Anterior cingulate cortex (tissue), 58 donors: ENCODE measurements at regions not wholly inside any gene's neighbourhood (a gene's known extent, or its start where the extent isn't known, plus 50 kb on each side); places are given as distances from the start of the nearest gene placed in this dataset.
"Not testable (repeated sequence)": the region's sequence is repeated elsewhere in the genome, so short reads cannot be mapped to it uniquely, and the experiment has no call there.

Source experiments
- DNase-seq, 58 donors: peaks; one replicate each; lab custom pipeline; 2025; lab: John Stamatoyannopoulos, UW

DNA sequence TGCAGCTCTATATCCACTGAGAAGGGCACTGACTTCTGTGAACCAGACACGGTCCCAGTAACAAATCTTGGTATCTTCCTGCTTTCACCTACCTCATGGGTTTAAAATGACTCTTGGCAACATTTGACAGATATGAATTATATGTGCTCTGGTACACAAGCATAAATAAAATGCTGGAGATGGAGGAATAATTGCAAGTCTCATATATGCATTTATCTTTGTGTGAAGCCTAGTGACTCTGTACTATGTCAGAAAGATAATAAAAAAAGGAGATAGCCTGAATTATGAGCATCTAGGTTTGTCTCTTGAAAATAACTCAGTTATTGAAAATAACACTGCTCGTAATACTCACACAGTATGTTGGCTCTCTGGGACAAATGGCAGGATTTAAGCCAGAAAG lies 167.1 kb upstream of the CRBN start:
- DNase-seq = no peak

DNA sequence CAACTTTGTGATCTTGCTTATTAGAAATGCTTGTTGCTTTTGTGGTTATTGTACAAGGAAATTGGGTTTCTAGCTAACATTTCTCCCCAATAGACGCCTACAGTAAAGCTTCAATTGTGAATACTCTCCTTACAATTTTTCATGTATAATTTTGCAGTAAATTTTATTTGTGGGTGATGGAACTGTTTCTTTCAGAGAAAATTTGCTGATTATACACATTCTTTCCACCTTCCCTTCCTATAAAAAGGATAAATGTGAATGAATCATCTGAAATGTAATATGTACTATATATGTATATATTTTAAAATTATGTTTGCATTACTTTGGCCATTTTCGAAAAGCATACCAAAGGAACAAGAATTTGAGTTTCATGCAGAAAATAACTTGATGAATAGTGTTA lies 162.7 kb upstream of the CRBN start:
- DNase-seq = no peak

DNA sequence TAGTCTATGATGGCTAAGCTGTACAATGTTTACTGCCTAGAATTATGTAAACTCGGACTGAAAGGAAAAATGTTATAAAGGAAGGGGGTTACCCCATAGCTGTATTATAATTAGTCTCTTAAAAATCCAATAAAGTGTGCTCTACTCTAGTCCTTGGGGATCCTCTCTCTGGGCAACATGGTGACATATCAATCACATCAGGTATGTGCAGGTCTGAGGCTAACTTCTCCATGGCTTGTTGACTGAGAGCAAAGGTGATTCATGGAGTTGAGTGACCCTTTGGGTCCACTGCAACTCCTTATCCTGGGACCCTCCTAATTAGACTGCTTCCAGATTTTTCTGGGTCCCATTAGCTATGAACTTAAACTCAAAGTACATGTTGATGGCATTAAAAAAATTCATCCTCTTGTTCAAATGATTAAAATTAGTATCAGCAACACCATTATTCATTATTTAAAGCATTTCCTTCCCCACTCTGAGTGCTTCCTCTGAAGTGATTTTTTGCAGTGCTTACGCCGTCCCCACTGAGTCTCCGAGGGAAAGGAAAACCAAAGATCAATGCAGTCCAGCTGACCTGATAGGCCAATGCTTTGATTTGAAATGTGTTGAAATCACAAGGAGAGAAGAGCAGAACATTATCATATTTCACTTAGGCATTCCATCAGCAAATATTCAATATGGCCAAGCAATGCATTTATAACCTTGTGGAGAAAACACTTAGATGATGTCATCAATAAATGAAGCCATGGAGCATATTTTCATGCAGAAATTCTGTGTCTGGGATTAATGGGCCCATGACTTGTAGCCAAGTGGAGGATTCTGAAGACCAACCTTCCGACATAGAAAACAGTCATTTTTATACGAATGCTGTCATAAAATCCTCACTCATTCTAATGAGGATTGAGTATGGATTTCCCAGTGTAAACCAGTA lies 161.7 kb upstream of the CRBN start:
- DNase-seq = no peak

DNA sequence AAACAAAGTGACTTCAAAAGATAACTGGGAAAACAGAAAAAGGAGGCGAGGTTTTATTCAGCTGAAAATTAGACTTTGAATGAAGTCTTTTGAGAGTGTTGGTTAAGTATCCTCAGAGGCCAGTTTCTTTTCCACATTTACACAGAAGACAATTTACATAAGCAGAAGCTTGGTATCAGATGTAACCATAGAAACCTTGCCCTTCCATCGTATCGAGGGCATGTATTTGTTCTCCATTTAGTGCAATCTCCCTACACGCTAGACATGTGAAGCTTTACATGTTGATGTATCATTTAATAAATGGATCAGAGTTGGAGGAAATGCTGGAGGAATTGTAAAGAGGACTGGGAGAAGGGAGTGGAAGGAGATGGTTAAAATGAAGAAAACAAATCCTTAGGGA lies 161.0 kb upstream of the CRBN start:
- no peak for DNase-seq

DNA sequence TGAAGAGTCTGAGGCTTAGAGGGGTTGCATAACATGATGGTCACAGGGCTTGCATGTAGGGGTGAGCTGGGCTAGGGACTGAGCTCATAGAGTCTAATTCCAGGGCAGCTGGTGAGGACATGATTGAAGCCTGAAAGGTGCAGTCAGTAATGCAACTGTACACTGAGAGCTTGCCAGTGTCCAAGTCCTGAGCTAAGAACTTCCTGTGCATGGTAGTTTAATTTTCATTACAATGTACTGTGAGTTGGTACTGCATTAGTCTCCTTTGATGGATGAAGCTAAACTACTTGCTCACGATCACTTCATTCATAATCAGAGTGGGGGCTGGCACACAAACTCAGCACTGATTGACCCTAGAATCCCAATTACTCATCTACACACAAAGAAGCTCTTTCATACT lies 156.4 kb upstream of the CRBN start:
- no peak for DNase-seq

DNA sequence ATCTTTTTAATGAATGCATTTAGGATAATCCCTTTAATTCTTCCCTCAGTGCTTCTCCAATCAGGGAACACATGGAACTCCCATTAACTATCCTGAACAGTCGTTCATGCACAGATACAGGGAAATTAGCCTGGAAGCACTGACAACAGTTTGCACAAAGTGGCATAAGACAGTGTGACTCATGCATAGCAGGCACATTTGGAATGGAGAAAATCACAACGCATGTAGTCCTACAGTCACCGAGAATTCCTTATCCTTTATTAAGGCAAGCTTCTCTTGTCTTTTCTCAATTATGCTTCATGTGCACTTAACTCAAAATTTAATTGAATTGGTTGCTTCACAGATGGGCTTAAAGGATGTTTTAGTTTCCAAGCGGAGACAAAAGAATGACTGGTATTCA lies 155.0 kb upstream of the CRBN start:
- peak in 1 of 58 donors; percentile 3 for DNase-seq

DNA sequence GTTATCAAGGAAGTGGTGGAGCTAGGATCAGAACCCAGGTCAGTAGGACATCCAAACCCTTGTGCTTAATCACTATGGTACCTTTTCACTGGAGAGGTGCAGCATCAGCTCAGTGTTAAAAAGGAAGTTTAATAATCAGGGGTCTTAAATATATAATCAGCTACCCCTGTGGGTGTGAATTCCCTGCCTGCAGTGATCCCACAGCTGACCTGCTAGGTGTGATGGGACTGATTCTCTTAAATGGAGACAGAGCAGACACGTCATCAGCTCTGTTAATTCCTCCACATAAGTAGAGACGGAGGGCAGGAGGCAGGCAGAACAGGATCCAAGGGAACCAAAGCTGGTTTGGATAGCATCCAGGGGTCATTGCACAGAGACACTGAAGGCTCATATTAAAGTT lies 154.1 kb upstream of the CRBN start:
- DNase-seq = no peak

DNA sequence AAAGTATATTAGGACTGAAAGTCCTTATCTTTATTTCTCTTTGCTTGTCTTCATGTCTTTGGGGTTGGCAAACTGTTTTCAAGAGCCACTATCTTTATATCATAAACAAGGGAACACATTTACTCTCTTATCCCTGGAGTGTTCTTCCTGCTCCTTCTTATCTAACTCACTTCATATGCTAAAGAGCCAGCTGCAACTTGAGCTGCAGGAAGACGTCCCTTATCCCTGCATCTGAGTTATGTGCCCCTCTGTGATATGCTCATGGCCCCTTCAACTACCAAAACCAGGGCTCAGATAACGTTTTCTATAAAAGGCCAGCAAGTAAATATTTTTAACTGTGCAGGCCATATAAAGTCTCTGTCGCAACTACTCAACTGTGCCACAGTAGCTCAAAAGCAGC lies 137.0 kb upstream of the CRBN start:
- no peak for DNase-seq

DNA sequence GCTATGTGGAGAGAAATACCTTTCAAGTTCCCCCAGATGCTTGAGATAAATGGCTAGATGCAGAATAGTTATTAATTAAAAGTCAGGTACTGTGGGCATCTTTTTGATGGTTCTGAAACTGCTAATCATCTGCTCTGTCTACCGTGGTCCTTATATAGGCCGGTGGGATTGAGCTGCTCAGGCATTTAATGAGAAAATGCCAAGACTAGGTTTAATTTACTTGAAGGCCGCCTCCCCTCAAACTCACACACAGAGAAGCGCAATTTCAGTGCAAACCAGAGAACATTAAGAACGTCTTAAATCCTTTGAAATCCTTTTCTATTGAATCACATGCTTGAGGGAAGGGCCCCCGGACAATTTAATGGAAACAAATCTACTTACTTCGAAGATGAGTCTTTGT lies 136.4 kb upstream of the CRBN start:
- DNase-seq = no peak

DNA sequence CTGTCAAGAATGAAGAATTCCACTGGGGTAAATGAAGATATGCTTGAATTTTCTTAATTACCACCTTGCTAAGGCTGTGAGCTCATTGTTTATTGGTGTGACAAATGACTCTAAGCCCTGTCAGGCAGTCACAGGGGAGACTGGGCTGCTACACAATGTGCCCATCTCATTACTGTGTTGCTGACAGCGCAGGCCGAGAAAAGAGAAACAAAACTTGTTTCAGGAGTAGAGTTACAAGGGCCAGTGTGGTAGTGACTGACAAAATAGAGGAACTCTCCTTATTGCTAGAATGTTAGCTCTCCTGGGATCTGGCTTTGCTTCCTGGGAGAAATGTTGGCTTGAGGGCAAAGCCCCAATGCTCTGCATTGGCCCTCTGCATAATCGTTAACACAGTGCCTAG lies 130.4 kb upstream of the CRBN start:
- DNase-seq = peak in 1 of 58 donors; percentile 1

DNA sequence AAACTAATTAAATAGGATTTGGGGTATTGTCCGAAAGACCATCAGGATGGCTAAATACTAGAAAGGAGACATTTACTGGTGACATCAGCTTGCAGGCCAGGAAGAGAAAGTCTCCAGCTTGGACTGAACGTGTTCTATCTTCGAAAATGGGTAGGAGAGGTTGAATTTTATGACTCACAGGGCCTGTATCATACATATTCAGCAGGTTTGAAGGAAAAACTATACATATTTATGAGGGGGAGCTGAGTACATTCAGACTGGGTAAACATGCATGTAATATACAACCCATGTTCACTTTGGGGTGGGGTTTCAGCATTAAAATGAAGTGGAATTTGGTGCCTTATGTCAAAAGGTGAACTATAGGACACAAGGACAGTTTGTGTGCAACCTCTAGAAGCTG lies 129.3 kb upstream of the CRBN start:
- DNase-seq = no peak

DNA sequence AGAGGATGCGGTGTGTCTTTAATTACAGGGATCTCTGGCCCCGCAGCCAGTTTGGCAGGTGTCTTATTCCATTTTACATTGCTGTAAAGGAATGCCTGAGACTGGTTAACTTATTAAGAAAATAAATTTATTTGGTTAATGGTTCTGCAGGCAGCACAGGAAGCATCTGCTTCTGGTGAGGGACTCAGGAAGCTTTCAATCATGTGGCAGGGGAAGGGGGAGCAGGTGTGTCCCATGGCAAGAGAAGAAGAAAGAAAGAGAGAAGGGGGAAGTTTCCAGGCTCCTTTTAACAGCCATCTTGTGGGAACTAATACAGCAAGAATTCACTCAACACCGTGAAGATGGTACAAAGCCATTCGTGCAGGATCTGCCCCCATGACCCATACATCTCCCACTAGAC lies 128.0 kb upstream of the CRBN start:
- DNase-seq = no peak

DNA sequence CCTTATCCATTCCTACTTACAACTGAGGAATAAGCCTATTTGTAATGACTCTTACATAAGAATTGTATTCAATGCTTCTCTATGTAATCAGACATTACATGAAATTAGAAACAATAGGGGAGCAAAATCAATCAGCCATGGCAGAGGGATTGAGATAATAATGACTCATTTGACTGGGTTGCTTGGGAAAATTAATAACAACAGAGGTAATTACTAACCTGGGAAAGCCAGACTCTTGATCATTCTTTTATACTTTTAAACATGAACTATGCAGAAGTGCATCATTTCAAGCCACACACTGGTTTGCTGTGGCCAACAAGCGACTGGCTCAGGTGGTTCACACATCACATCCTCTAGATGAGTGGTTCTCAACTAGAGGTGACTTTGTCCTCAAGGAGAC lies 126.3 kb upstream of the CRBN start:
- DNase-seq = no peak

DNA sequence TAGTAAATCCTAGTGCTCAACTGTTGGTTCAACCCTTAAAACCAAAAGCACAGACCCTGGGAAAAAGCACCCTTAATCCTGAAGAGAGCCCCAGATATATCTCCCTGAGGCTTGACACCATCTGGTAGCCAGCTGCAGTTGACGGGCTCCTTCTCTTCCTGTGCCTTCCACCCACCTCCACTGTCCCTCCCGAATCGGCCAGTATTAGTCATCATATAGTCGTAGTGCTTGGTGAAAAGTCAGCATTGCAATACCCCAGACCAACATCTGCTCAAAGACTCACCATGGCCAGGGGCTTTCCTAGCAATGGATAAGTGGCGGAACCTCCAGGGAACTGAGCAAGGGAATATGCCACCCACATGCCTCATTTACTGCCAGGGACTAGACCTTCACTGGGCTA lies 125.6 kb upstream of the CRBN start:
- no peak for DNase-seq

DNA sequence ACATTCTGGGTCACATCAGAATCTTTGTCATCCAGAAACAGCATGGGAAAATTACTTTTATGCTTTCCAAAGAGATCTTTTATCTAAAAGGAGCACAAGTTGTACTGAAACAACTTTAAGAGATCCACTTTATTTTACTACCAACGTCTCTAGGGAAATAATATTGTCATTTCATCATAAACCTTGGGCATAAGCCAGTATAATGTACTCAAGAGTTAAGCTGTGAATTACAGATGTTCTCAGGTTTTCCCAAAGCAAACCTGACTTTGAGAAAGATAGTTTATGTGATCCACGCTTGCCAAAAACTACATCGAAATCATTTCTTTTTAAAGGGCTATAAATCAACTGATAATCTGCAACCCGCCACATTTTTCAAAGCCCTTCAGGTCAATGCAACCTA lies 124.1 kb upstream of the CRBN start:
- DNase-seq = no peak

DNA sequence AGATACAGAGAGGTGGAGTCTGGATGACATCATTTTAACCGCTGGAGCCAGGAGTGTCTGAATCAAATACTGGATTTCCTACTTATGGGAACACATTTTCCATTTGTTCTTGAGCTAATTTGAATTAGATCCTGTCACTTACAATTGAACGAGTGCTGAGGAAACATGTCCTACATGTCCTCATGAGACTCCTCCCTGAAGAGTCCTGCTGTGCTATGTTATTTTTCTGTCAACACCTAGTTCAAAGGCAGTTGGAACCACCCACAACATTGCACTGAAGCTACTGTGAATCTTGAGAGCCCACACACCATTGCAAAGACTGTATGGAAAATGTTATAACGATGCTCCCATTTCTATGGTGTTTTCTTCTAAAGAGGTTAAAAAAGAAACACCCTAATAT lies 123.5 kb upstream of the CRBN start:
- peak in 8 of 58 donors; percentile 2 to 18 (median 10) for DNase-seq

DNA sequence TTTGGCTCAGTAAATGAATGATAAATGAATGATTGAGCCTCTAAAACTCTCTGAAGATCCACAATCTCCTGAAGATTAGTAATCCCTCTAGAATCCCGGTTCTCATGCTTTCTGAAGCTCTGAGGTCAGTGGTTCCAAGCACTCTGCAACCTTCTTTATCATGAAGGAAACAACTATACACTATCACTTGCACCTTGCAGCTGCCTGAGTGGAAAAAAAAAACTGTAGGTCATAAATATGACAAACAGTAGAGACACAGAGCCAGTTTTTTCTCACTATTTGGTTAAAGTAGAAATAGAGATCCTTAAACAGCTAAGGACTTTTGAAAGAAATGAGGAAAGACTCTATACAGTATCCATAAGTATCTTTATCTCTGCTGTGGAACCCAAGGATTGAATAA lies 122.0 kb upstream of the CRBN start:
- no peak for DNase-seq

DNA sequence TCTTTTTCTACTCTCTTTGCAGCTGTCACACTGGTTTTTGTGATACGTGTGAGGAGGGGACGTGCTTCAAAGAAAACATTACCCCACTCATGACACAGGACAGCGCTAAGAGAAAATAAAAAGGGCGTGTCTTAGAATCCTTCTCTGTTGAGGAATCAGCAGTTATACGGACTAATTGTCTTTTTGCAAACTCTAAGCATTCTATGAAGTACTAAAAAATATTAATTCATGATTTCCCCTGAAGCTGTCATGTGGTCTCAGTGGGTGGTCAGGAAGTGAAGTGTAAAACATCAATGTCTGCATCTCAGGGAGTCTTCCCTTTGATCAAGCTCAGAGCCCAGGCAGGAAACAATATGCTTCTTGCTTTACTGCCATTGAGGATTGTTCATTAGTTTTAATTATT lies 117.5 kb upstream of the CRBN start:
- DNase-seq = no peak

DNA sequence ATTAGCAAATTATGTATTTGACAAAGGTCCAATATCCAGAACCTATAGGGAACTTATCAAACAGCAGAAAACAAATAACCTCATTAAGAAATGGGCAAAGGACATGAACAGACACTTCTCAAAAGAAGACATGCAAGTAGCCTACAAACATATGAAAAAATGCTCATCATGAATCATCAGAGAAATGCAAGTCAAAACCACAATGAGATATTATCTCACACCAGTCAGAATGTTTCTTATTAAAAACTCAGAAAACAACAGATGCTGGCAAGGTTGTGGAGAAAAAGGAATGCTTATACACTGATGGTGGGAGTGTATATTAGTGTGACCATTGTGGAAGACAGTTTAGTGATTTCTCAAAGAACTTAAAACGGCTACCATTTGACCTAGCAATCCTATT lies 116.1 kb upstream of the CRBN start:
- DNase-seq = no peak

DNA sequence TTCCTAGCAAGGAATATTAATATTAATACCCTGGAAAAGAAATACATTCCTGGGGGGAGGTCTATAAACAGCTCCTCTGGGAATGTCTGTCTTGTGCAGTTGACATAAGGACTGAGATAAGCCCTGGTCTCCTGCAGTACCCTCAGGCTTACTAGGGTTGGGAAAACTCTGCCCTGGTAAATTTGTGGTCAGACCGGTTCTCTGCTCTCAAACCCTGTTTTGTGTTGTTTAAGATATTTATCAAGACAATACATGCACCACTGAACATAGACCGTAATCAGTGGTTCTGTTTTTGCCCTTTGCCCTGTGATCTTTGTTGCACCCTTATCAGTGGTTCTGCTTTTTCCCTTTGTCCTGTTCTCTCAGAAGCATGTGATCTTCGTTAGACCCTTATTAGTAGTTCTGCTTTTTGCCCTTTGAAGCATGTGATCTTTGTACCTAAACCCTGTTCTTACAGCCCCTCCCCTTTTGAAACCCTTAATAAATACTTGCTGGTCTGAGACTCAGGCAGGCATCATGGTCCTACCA lies 112.3 kb upstream of the CRBN start:
- DNase-seq = not testable (repeated sequence)

DNA sequence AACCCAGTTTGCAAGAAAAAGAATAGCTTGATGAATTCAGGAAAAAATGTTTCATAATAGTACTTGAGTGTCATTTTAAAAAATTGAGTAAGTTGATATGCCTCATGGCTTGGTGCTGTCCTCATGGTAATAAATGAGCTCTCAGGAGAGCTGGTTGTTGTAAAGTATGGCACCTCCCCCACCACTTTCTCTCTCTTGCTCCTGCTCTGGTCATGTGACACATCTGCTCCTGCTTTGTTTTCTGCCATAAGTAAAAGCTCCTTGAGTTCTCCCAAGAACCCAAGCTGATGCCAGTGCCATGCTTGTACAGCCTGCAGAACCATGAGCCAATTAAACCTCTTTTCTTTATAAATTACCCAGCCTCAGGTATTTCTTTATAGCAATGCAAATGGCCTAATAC lies 108.8 kb upstream of the CRBN start:
- DNase-seq = no peak

DNA sequence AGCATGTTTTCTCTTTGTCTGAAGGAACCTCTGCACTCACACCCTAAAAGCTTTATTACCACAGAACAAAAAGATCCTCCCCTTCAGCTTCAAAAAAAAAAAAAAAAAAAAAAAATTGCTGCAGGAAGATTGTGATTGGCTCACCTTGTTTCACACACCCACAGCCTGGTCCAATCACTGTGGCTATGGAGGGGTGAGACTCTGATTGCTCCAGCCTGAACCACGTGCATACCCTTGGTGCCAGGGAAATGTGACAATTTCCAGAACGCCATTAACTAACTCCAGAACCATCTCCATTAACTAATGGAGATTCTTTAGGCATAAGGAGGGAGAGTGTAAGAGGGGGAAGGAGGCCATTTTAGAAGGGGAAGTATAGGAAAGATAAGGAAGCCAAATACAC lies 106.5 kb upstream of the CRBN start:
- no peak for DNase-seq
